ENCODE measurements at regions not wholly inside any gene's neighbourhood (a gene's known extent, or its start where the extent isn't known, plus 50 kb on each side); places are given as distances from the start of the nearest gene placed in this dataset.

DNA sequence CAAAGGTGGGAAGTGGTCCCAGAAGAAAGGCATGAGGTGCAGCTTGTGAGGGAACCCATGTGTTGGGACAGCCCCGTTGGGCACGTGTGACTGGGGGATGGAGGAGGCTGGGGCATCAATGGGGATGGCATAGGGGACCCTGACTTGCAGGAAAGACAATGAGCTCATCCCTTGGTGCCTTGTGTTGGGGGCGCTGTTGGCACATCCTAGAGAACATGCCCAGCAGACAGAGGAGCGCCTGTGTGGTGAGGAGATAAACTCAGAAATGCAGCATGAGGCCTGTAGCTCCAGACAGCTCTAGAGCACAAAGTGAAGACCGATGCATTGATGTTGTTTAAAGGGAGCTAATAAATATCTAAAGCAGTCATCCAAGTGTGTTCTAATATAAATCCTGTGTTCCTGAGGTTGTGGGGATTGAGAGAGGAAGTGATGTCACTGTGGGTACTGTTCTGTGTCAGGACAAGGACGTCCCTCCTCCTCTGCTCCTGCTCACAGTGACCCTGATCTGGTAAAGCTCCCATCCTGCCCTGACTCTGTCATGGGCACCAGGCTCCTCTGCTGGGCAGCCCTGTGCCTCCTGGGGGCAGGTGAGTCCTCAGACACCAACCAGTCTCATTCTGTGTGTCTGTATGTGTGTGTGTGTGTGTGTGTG lies 126.1 kb upstream of the PRSS58 start:
- Histone ChIP-seq H3K27ac (no peak overlapping the region), H3K4me3 (no peak overlapping the region), H3K4me1 (replicated peaks in 1 of 2) (no peaks in the 10 kb centered on the region), H3K9me3 (replicated peaks in 1 of 3) (no peaks in the 10 kb centered on the region), H3K36me3 (replicated peaks in 1 of 2) (no peaks in the 10 kb centered on the region), H3K27me3 (no peaks in the 10 kb centered on the region)
- DNase-seq: no peak
- intact Hi-C loops (cut with DNase I): no loop called here
- TF ChIP-seq POLR2A (IDR thresholded peaks at IDR 0.05) (no peak), CTCF (IDR thresholded peaks at IDR 0.05) (no peak)
- WGBS, 4 donors: 65 to 67% (median 66%) methylated on average over 6 of the region's 6 CpGs

DNA sequence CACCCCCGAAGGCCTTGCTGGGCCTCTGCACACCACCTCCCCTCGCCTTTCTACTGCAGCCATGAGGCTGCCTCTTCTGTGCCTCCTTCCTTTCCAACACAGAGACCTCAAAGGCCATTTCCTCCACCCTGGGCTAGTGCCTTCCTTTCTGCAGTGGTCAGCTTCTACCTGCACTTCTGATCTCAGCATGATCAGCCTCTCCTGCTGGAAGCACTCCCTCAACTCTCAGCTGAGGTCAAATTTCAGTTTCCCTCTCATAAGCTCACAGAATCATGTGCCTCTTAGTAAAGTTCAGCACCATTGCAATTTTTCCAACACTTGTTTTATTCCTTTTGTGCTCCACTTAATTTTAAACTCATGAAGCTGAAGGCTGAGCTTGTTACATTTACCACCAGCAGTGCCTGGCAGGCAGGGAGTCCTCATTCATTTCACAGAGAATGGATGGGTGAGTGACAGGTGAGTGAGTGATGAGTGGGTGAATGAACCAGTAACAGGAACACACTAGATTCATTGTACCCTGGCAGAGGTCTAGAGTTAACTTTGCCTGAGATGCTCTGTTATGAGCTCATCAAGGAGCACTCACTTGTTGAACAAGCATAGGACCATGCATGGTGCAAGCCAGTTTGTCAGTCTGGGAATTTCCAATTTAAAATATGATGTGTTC lies 124.0 kb upstream of the PRSS58 start:
- intact Hi-C loops (cut with DNase I): no loop called here
- 89 to 100% (median 92%) methylated on average over 2 of the region's 2 CpGs for WGBS, 4 donors

GRCh38 chr7:142380069-142380468 lies 122.2 kb upstream of the PRSS58 start:
- Histone ChIP-seq H3K9me3 (replicated peaks in 1 of 3) (no peaks in the 10 kb centered on the region), H3K27ac (no peak overlapping the region), H3K36me3 (replicated peaks in 1 of 2) (no peaks in the 10 kb centered on the region), H3K4me3 (no peak overlapping the region), H3K4me1 (replicated peaks in 1 of 2) (no peaks in the 10 kb centered on the region), H3K27me3 (no peaks in the 10 kb centered on the region)
- TF ChIP-seq CTCF (IDR thresholded peaks at IDR 0.05): no peak
- TF ChIP-seq POLR2A (IDR thresholded peaks at IDR 0.05): no peak
- no peak for DNase-seq
- intact Hi-C loops (cut with DNase I): no loop called here
- WGBS, 4 donors: 51 to 69% (median 56%) methylated on average over 3 of the region's 3 CpGs

More for the DNA sequence above, 124.0 kb upstream of the PRSS58 start:
- no peak overlapping the region for H3K27ac ChIP-seq
- no peaks in the 10 kb centered on the region for H3K27me3 ChIP-seq
- no peak overlapping the region for H3K4me3 ChIP-seq
- no peaks in the 10 kb centered on the region for H3K36me3 ChIP-seq (replicated peaks in 1 of 2)
- H3K4me1 ChIP-seq (replicated peaks in 1 of 2): no peaks in the 10 kb centered on the region
- no peak for DNase-seq
- TF ChIP-seq POLR2A (IDR thresholded peaks at IDR 0.05): no peak
- no peak for TF ChIP-seq CTCF (IDR thresholded peaks at IDR 0.05)
- no peaks in the 10 kb centered on the region for H3K9me3 ChIP-seq (replicated peaks in 1 of 3)

DNA sequence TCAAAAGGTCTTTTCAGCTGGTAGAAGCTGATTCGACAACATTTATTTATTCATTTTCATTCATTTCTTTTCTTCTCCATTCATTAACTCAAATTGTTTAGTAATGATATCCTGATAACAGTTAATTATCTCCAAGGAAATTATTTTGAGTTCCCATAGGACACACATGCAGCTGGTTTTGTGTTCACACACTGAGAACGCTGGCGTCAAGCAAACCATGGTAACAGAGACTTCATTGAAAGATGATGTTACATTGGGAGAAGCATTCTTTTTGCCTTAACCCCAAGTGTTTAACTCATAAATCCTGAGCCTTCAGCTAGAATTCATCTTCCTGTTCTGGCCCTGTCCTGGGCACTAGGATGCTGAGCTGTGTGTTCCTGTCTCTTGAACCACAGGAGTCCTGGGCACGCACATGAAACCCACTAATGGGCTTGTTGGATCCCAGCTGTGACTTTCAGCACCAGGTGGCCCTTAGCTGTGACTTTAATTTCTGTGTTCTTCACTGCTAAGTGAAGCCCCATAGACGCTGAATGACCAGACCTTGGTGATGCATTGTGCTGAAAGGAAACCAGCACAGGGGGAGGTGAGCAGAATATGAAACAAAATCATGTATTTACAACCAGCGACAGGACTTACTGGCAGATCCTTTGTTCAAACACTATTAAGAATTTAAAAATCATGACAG lies 121.5 kb upstream of the PRSS58 start:
- intact Hi-C loops (cut with DNase I): no loop called here
- Histone ChIP-seq H3K27ac (no peak overlapping the region), H3K9me3 (replicated peaks in 1 of 3) (no peaks in the 10 kb centered on the region), H3K4me3 (no peak overlapping the region), H3K27me3 (no peaks in the 10 kb centered on the region), H3K36me3 (replicated peaks in 1 of 2) (no peaks in the 10 kb centered on the region), H3K4me1 (replicated peaks in 1 of 2) (no peaks in the 10 kb centered on the region)
- WGBS, 4 donors: 75 to 87% (median 76%) methylated on average over 5 to 6 of the region's 6 CpGs
- DNase-seq: no peak
- no peak for TF ChIP-seq POLR2A (IDR thresholded peaks at IDR 0.05)
- no peak for TF ChIP-seq CTCF (IDR thresholded peaks at IDR 0.05)
